HG03025 (cell line): ENCODE measurements at regions not wholly inside any gene's neighbourhood (a gene's known extent, or its start where the extent isn't known, plus 50 kb on each side); places are given as distances from the start of the nearest gene placed in this dataset.

Experiments
- ATAC-seq: cut with Tn5 transposase; IDR thresholded peaks from one replicate; pipeline ENCODE4 v1.9.1; 2021; ENCODE audit warnings: mild to moderate bottlenecking, moderate library complexity; ENCODE audit not compliant: unreplicated experiment, low FRiP score

- no peak for ATAC-seq
Measured at GRCh38 chr2:167475791-167476190, 587.5 kb downstream of the XIRP2 start.

- peak; percentile 76 for ATAC-seq
Measured at GRCh38 chr2:167471734-167472133, 583.5 kb downstream of the XIRP2 start.

- ATAC-seq: peak; percentile 65
Measured at GRCh38 chr2:167471332-167471731, 583.1 kb downstream of the XIRP2 start.

GRCh38 chr2:167462379-167462778, 574.1 kb downstream of the XIRP2 start:
- ATAC-seq: no peak

GRCh38 chr2:167454036-167454435, 565.8 kb downstream of the XIRP2 start:
- no peak for ATAC-seq

- ATAC-seq: no peak
Measured at GRCh38 chr2:167451496-167452289, 563.4 kb downstream of the XIRP2 start.

GRCh38 chr2:167450364-167450763, 562.1 kb downstream of the XIRP2 start:
- ATAC-seq: no peak

- ATAC-seq: no peak
Measured at GRCh38 chr2:167440382-167440781, 552.1 kb downstream of the XIRP2 start.

GRCh38 chr2:167438206-167438605, 549.9 kb downstream of the XIRP2 start:
- no peak for ATAC-seq

GRCh38 chr2:167431949-167432348, 543.7 kb downstream of the XIRP2 start:
- no peak for ATAC-seq

GRCh38 chr2:167430447-167430846, 542.2 kb downstream of the XIRP2 start:
- no peak for ATAC-seq

GRCh38 chr2:167424803-167425755, 536.8 kb downstream of the XIRP2 start:
- ATAC-seq: no peak

GRCh38 chr2:167424221-167424620, 535.9 kb downstream of the XIRP2 start:
- no peak for ATAC-seq

GRCh38 chr2:167423731-167424130, 535.5 kb downstream of the XIRP2 start:
- no peak for ATAC-seq

GRCh38 chr2:167420211-167420610, 531.9 kb downstream of the XIRP2 start:
- ATAC-seq: no peak

- ATAC-seq: no peak
Measured at GRCh38 chr2:167415068-167415467, 526.8 kb downstream of the XIRP2 start.

GRCh38 chr2:167411367-167411766, 523.1 kb downstream of the XIRP2 start:
- no peak for ATAC-seq

- no peak for ATAC-seq
Measured at GRCh38 chr2:167406558-167406957, 518.3 kb downstream of the XIRP2 start.

GRCh38 chr2:167404627-167405284, 516.5 kb downstream of the XIRP2 start:
- no peak for ATAC-seq

- no peak for ATAC-seq
Measured at GRCh38 chr2:167401309-167401708, 513.0 kb downstream of the XIRP2 start.

- ATAC-seq: no peak
Measured at GRCh38 chr2:167400546-167400945, 512.3 kb downstream of the XIRP2 start.
